Thyroid gland (tissue), 4 donors: ENCODE measurements at regions not wholly inside any gene's neighbourhood (a gene's known extent, or its start where the extent isn't known, plus 50 kb on each side); places are given as distances from the start of the nearest gene placed in this dataset.
"Not testable (repeated sequence)": the region's sequence is repeated elsewhere in the genome, so short reads cannot be mapped to it uniquely, and the experiment has no call there.

ENCODE experiments used
- DNase-seq, 2 donors: peaks; one replicate each; pipeline ENCODE4 v3.0.0-alpha.2; 2019
- H3K27ac ChIP-seq, 3 donors: fragments of 200-600 bp; sonication (generic); 1 replicate in 2 of 3; 2 replicates in 1 of 3; pipeline ENCODE4 v1.5.1; 2016 to 2019; ENCODE audit warnings: mild to moderate bottlenecking in 1 of 3, moderate library complexity in 1 of 3
- H3K27me3 ChIP-seq: fragments of 200-600 bp; sonication (generic); one replicate; pipeline ENCODE4 v1.5.1; 2019
- H3K36me3 ChIP-seq, 2 donors: fragments of 200-600 bp; sonication (generic); one replicate each; pipeline ENCODE4 v1.5.1; 2016 to 2019
- H3K4me1 ChIP-seq, 2 donors: fragments of 200-600 bp; sonication (generic); one replicate each; pipeline ENCODE4 v1.5.1; 2017 to 2019
- H3K4me3 ChIP-seq, 3 donors: fragments of 200-600 bp; sonication (generic); replicated peaks in 1 of 3; 1 replicate in 2 of 3; 2 replicates in 1 of 3; pipeline ENCODE4 v1.5.1; 2016; ENCODE audit warnings: mild to moderate bottlenecking in 1 of 3
- H3K9me3 ChIP-seq: fragments of 200-600 bp; sonication (generic); one replicate; pipeline ENCODE4 v1.5.1; 2017
- CTCF ChIP-seq, 6 experiments: fragments of 200-600 bp in 3 of 6; fragments of 450-650 bp in 3 of 6; sonication (generic) in 3 of 6; IDR thresholded peaks; one replicate each; pipeline ENCODE4 v1.5.1; 2016 to 2019; ENCODE audit warnings: antibody characterized with exemption in 6 of 6, mild to moderate bottlenecking in 2 of 6, inconsistent platforms in 1 of 6, moderate library complexity in 1 of 6
- POLR2A ChIP-seq, 2 donors: fragments of 450-650 bp; IDR thresholded peaks; one replicate each; pipeline ENCODE4 v1.6.1; 2017; ENCODE audit warnings: antibody characterized with exemption in 2 of 2, mild to moderate bottlenecking in 2 of 2, moderate library complexity in 1 of 2
- WGBS, 2 donors: methylation state at CpG; one replicate each; pipeline ENCODE4 v1.1.5; 2017; 5-methylcytosine and 5-hydroxymethylcytosine counted together
- intact Hi-C: fragments of 100-400 bp; cut with DNase I; formaldehyde crosslinking; loops from one replicate; pipeline ENCODE4 v1.15.1; 2023

DNA sequence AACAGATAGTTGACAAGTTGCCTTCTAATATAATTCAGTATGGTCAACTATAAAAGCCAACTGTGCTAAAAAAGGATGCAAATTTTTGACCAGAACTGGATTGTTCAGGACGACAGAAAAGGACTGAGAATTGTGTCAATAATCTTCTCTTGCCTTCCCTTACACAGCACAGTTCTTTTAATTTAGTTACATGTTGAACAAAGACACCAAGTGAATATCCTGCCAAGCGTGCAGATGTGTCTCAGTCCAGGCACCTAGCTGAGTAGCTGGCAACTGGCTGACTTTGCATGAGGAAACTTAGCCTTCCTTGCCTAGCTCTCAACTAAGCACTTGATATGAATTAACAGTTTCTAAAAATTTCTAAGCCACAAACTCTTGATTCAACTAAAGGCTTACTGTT is 801.4 kb downstream of the BCL11A start:
- 81 to 87% methylated on average over 2 of the region's 2 CpGs for whole genome bisulfite sequencing, 2 donors

DNA sequence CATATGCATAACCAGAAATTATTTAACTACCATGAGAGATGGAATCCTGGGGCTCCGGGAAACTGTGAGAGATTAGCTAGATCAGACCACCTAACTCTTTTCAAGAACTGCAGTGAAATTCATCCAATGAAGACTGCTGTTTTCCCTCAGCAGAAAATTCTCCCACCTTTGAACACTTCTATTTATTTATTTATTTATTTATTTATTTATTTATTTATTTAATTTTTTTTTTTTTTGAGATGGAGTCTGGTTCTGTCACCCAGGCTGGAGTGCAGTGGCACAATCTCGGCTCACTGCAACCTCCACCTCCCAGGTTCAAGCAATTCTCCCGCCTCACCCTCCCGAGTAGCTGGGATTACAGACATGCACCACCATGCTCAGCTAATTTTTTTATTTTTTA is 802.2 kb downstream of the BCL11A start:
- intact Hi-C loops, result not testable (repeated sequence)

More for the DNA sequence above, 801.4 kb downstream of the BCL11A start:
- no peak overlapping the region for H3K4me3 ChIP-seq
- intact Hi-C loops, result no loop called here
- TF ChIP-seq POLR2A (IDR thresholded peaks at IDR 0.05) (no peak), CTCF (IDR thresholded peaks at IDR 0.05) (no peak)
- no peak overlapping the region for H3K27ac ChIP-seq
- DNase-seq, result no peak
- no peaks in the 10 kb centered on the region for H3K9me3 ChIP-seq
- H3K4me1 ChIP-seq, result no peaks in the 10 kb centered on the region
- H3K36me3 ChIP-seq, result no peaks in the 10 kb centered on the region
- H3K27me3 ChIP-seq, result no peaks in the 10 kb centered on the region

DNA sequence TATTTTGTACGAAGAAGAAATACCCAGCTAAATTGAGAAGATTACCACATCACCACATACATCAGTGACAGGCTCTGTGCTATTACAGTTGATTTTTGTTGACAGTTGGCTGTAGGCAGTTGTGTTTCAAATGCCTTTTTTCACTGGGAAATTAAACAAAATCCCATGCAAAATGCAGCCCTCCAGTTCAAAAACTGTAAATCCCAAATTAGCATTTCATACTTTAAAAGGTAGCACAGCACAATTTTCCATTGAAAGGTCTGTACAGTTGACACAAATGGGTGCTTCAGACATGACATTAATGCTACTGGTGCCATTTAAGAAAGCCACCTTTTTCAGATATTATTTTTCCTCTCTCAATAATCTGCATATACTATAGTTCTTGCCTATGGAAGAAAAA is 807.2 kb downstream of the BCL11A start:
- WGBS, 2 donors, result 88% methylated on average over 1 of the region's 1 CpG
- Histone ChIP-seq H3K4me3 (no peak overlapping the region), H3K27ac (no peak overlapping the region), H3K36me3 (no peaks in the 10 kb centered on the region), H3K4me1 (no peaks in the 10 kb centered on the region), H3K9me3 (no peaks in the 10 kb centered on the region), H3K27me3 (no peaks in the 10 kb centered on the region)
- TF ChIP-seq CTCF (IDR thresholded peaks at IDR 0.05) (no peak), POLR2A (IDR thresholded peaks at IDR 0.05) (no peak)
- intact Hi-C loops, result no loop called here
- DNase-seq, result no peak

More for the DNA sequence above, 802.2 kb downstream of the BCL11A start:
- not testable (repeated sequence) for H3K27me3 ChIP-seq, H3K4me3 ChIP-seq, DNase-seq, H3K9me3 ChIP-seq, H3K4me1 ChIP-seq, H3K36me3 ChIP-seq, H3K27ac ChIP-seq
- WGBS, 2 donors, result 95 to 96% methylated on average over 4 of the region's 4 CpGs

DNA sequence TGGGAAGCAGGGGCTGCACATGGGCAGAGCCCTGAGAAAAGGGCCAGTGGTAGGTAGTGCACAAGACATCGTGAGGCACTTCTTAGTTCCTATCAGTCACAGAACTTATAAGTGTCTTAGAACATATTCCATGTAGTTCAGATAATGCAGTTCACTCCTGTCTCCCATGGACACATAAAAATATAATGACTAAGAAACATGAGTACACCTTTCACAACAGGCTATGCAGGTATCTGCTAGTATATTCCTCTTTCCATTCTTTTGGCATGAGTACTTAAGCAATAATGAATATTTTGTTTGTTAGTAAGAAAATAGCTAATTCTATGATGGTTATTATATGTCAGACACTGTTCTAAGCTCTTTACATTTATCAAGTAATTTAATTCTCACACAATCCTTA is 808.4 kb downstream of the BCL11A start:
- Histone ChIP-seq H3K4me3 (no peak overlapping the region), H3K27ac (no peak overlapping the region), H3K9me3 (no peaks in the 10 kb centered on the region), H3K36me3 (no peaks in the 10 kb centered on the region), H3K4me1 (no peaks in the 10 kb centered on the region), H3K27me3 (no peaks in the 10 kb centered on the region)
- WGBS, 2 donors, result 92 to 94% methylated on average over 1 of the region's 1 CpG
- intact Hi-C loops, result no loop called here
- DNase-seq, result no peak
- TF ChIP-seq CTCF (IDR thresholded peaks at IDR 0.05) (no peak), POLR2A (IDR thresholded peaks at IDR 0.05) (no peak)

DNA sequence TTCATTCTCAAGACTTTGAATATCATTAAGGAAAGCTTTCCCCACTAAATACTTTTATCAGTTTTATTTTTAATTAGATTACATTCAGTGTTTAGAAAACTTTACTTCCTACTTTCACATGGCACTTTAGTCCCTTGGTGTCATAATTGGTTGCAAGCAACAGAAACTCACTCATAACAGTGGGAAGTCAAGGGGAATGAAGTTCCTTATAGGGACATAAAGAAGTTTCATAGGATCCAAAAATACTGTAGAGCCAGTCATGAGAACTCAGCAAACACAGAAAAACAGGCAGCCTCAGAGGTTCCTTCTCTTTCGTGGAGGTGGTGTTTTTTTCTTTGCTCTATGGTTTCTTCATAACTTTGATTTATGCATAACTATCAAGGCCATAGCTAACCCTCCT is 809.0 kb downstream of the BCL11A start:
- Histone ChIP-seq H3K27ac (no peak overlapping the region), H3K9me3 (no peaks in the 10 kb centered on the region), H3K27me3 (no peaks in the 10 kb centered on the region), H3K4me3 (no peak overlapping the region), H3K36me3 (no peaks in the 10 kb centered on the region), H3K4me1 (no peaks in the 10 kb centered on the region)
- WGBS, 2 donors, result 85 to 90% methylated on average over 1 of the region's 1 CpG
- TF ChIP-seq POLR2A (IDR thresholded peaks at IDR 0.05) (no peak), CTCF (IDR thresholded peaks at IDR 0.05) (no peak)
- intact Hi-C loops, result no loop called here
- DNase-seq, result no peak

- H3K4me3 ChIP-seq, result no peak overlapping the region
- TF ChIP-seq POLR2A (IDR thresholded peaks at IDR 0.05) (no peak), CTCF (IDR thresholded peaks at IDR 0.05) (no peak)
- no peaks in the 10 kb centered on the region for H3K4me1 ChIP-seq
- WGBS, 2 donors, result 76 to 83% methylated on average over 3 of the region's 3 CpGs
- intact Hi-C loops, result no loop called here
- H3K9me3 ChIP-seq, result no peaks in the 10 kb centered on the region
- H3K27me3 ChIP-seq, result no peaks in the 10 kb centered on the region
- H3K36me3 ChIP-seq, result no peaks in the 10 kb centered on the region
- no peak for DNase-seq
- no peak overlapping the region for H3K27ac ChIP-seq
Observed at GRCh38 chr2:59741840-59742239, 811.6 kb downstream of the BCL11A start.
